GM10248 (cell line): ENCODE measurements at regions not wholly inside any gene's neighbourhood (a gene's known extent, or its start where the extent isn't known, plus 50 kb on each side); places are given as distances from the start of the nearest gene placed in this dataset.

Source experiments
- CTCF ChIA-PET: fragments of 300-600 bp; sonication (Branson Sonifier 250); formaldehyde crosslinking; extraction: SDS; loops from one replicate; lab custom pipeline; 2021; ENCODE audit warnings: antibody characterized with exemption; lab: Yijun Ruan, JAX
- POLR2A ChIA-PET: fragments of 350-650 bp; sonication (Branson Sonifier 250); formaldehyde crosslinking; extraction: SDS; loops from one replicate; lab custom pipeline; 2020; ENCODE audit warnings: antibody characterized with exemption; lab: Yijun Ruan, JAX
- DNase-seq: peaks from one replicate; pipeline ENCODE4 v3.0.0; 2012; ENCODE audit errors: extremely low spot score
- CTCF ChIP-seq: IDR thresholded peaks from 2 replicates; pipeline ENCODE4 v1.5.1; 2012; ENCODE audit warnings: mild to moderate bottlenecking, low read depth; ENCODE audit errors: extremely low read depth, missing control alignments, control extremely low read depth

GRCh38 chr4:55184600-55185523, 59.5 kb upstream of the KDR start:
- TF ChIP-seq CTCF = peak; percentile 54
- ChIA-PET CTCF (interaction anchor here (0.7 to 1.9 kb wide), 17 partner anchors 9 to 681 kb away, joined by 3 to 15 read pairs (median 4); no protein-coding TSS in a partner anchor), POLR2A (interaction anchor here (0.6 kb wide), 1 partner anchor 134 kb away, joined by 3 read pairs; no protein-coding TSS in a partner anchor)
- DNase-seq = peak; percentile 16

- no peak for TF ChIP-seq CTCF
- DNase-seq = no peak
- ChIA-PET CTCF (interaction anchor here (1.0 kb wide), 1 partner anchor 9 kb away, joined by 5 read pairs; no protein-coding TSS in a partner anchor), POLR2A (no interaction called here)
Measured at GRCh38 chr4:55186123-55186522, 60.7 kb upstream of the KDR start.

- no peak for DNase-seq
- TF ChIP-seq CTCF = no peak
- ChIA-PET POLR2A (no interaction called here), CTCF (interaction anchor here (1.0 kb wide), 1 partner anchor 10 kb away, joined by 5 read pairs; no protein-coding TSS in a partner anchor)
Measured at GRCh38 chr4:55186700-55187099, 61.3 kb upstream of the KDR start.

- TF ChIP-seq CTCF = no peak
- ChIA-PET CTCF (interaction anchor here (0.8 kb wide), 1 partner anchor 30 kb away, joined by 3 read pairs; no protein-coding TSS in a partner anchor), POLR2A (no interaction called here)
- DNase-seq = no peak
Measured at GRCh38 chr4:55214172-55214571, 88.8 kb upstream of the KDR start.

- DNase-seq = no peak
- POLR2A ChIA-PET = no interaction called here
- CTCF ChIA-PET = interaction anchor here (1.3 kb wide), 1 partner anchor 12 kb away, joined by 4 read pairs; no protein-coding TSS in a partner anchor
Measured at GRCh38 chr4:55215087-55215486, 89.7 kb upstream of the KDR start.

More at GRCh38 chr4:55215087-55215486, 89.7 kb upstream of the KDR start:
- TF ChIP-seq CTCF = no peak
